HEK293T (cell line): ENCODE measurements at regions not wholly inside any gene's neighbourhood (a gene's known extent, or its start where the extent isn't known, plus 50 kb on each side); places are given as distances from the start of the nearest gene placed in this dataset.

ENCODE experiments used
- ARNT ChIP-seq: fragments of 450-650 bp; IDR thresholded peaks from 2 replicates; pipeline ENCODE4 v1.6.1; 2017; ENCODE audit warnings: mild to moderate bottlenecking
- BHLHE40 ChIP-seq: fragments of 450-650 bp; IDR thresholded peaks from 2 replicates; pipeline ENCODE4 v1.6.1; 2016; ENCODE audit warnings: mild to moderate bottlenecking, moderate library complexity, borderline replicate concordance
- CTBP1 ChIP-seq: fragments of 450-650 bp; IDR thresholded peaks from 2 replicates; pipeline ENCODE4 v1.6.1; 2016; ENCODE audit warnings: borderline replicate concordance
- ELF4 ChIP-seq: fragments of 450-650 bp; IDR thresholded peaks from 2 replicates; pipeline ENCODE4 v1.6.1; 2017; ENCODE audit warnings: antibody characterized with exemption
- FOXA1 ChIP-seq: fragments of 450-650 bp; IDR thresholded peaks from 2 replicates; pipeline ENCODE4 v1.6.1; 2016; ENCODE audit warnings: mild to moderate bottlenecking
- FOXK2 ChIP-seq: fragments of 450-650 bp; IDR thresholded peaks from 2 replicates; pipeline ENCODE4 v1.6.1; 2016; ENCODE audit warnings: mild to moderate bottlenecking
- FOXM1 ChIP-seq: fragments of 450-650 bp; IDR thresholded peaks from 2 replicates; pipeline ENCODE4 v1.6.1; 2017; ENCODE audit warnings: mild to moderate bottlenecking, borderline replicate concordance
- HDGF ChIP-seq: fragments of 450-650 bp; IDR thresholded peaks from 2 replicates; pipeline ENCODE4 v1.6.1; 2017; ENCODE audit warnings: antibody characterized with exemption, borderline replicate concordance
- LEF1 ChIP-seq: fragments of 450-650 bp; IDR thresholded peaks from 2 replicates; pipeline ENCODE4 v1.6.1; 2017; ENCODE audit warnings: mild to moderate bottlenecking, borderline replicate concordance
- PKNOX1 ChIP-seq: fragments of 450-650 bp; IDR thresholded peaks from 2 replicates; pipeline ENCODE4 v1.6.1; 2016
- SP1 ChIP-seq: fragments of 450-650 bp; IDR thresholded peaks from 2 replicates; pipeline ENCODE4 v1.6.1; 2017
- SUZ12 ChIP-seq: fragments of 450-650 bp; IDR thresholded peaks from 2 replicates; pipeline ENCODE4 v1.6.1; 2016; ENCODE audit warnings: mild to moderate bottlenecking
- TARDBP ChIP-seq: fragments of 450-650 bp; IDR thresholded peaks from 2 replicates; pipeline ENCODE4 v1.6.1; 2016
- ZNF384 ChIP-seq: fragments of 450-650 bp; IDR thresholded peaks from 2 replicates; pipeline ENCODE4 v1.6.1; 2016

- TF ChIP-seq ARNT (no peak), FOXK2 (no peak), TARDBP (no peak), SUZ12 (no peak), ELF4 (no peak), FOXM1 (no peak), PKNOX1 (no peak), SP1 (no peak), ZNF384 (no peak), FOXA1 (no peak), LEF1 (no peak), BHLHE40 (no peak), CTBP1 (no peak), HDGF (no peak)
Observed at GRCh38 chr9:119003201-119003611, 366.0 kb downstream of the BRINP1 start.
